Gastroesophageal sphincter (tissue), 3 donors: ENCODE measurements at regions not wholly inside any gene's neighbourhood (a gene's known extent, or its start where the extent isn't known, plus 50 kb on each side); places are given as distances from the start of the nearest gene placed in this dataset.

Experiments
- EP300 ChIP-seq: sonication (generic); formaldehyde crosslinking; IDR thresholded peaks from one replicate; pipeline ENCODE4 v1.6.1; 2017; ENCODE audit warnings: antibody characterized with exemption, mild to moderate bottlenecking
- POLR2AphosphoS5 ChIP-seq: sonication (generic); formaldehyde crosslinking; IDR thresholded peaks from one replicate; pipeline ENCODE4 v1.6.1; 2017; ENCODE audit warnings: antibody characterized with exemption
- TF ChIP-seq, protein P1 (sequence below), 4 experiments: fragments of 200-600 bp in 2 of 4; fragments of 450-650 bp in 2 of 4; sonication (generic) in 1 of 4; IDR thresholded peaks; one replicate each; pipeline ENCODE4 v1.5.1; 2017 to 2019; ENCODE audit warnings: antibody characterized with exemption in 4 of 4, mild to moderate bottlenecking in 2 of 4, moderate library complexity in 2 of 4

DNA sequence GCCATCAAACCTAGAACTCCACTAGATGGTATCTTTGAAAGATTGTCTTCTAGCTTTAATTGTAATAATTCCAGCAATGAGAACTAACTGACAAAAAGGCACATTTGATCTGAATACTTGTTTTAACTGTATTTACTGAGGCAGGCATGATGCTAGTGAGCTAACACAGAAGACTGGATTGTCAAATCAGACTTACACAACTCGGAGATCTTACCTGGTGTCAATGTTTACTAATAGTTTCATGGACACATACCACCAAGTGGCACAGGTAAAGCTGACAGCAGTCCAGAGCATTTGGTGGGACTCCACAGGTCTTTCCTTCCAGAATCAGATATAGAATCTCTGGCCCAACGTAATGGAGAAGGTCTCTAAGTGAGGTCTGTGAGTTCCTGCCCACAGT is 229.9 kb upstream of the BOD1L1 start:
- TF ChIP-seq, protein P1, sequence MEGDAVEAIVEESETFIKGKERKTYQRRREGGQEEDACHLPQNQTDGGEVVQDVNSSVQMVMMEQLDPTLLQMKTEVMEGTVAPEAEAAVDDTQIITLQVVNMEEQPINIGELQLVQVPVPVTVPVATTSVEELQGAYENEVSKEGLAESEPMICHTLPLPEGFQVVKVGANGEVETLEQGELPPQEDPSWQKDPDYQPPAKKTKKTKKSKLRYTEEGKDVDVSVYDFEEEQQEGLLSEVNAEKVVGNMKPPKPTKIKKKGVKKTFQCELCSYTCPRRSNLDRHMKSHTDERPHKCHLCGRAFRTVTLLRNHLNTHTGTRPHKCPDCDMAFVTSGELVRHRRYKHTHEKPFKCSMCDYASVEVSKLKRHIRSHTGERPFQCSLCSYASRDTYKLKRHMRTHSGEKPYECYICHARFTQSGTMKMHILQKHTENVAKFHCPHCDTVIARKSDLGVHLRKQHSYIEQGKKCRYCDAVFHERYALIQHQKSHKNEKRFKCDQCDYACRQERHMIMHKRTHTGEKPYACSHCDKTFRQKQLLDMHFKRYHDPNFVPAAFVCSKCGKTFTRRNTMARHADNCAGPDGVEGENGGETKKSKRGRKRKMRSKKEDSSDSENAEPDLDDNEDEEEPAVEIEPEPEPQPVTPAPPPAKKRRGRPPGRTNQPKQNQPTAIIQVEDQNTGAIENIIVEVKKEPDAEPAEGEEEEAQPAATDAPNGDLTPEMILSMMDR (IDR thresholded peaks at IDR 0.05) = no peak
- TF ChIP-seq POLR2AphosphoS5 (no peak), EP300 (no peak)
